CD14-positive monocyte (primary cell): ENCODE measurements at regions not wholly inside any gene's neighbourhood (a gene's known extent, or its start where the extent isn't known, plus 50 kb on each side); places are given as distances from the start of the nearest gene placed in this dataset.

Experiments
- DNase-seq, 3 donors: peaks; one replicate each; pipeline ENCODE4 v3.0.0-alpha.2; 2011 to 2022
- H2AFZ ChIP-seq: 2 replicates; pipeline ENCODE4 v1.6.0; 2012; ENCODE audit warnings: mild to moderate bottlenecking, low read depth, low read length, inconsistent platforms; ENCODE audit not compliant: insufficient read depth, poor library complexity, severe bottlenecking
- H3K27ac ChIP-seq, 2 donors: 1 replicate in 1 of 2; 2 replicates in 1 of 2; pipeline ENCODE4 v1.5.1; 2012 to 2013; ENCODE audit warnings: low read length in 2 of 2, control low read depth in 1 of 2, inconsistent platforms in 1 of 2, low read depth in 1 of 2, mild to moderate bottlenecking in 1 of 2
- H3K27me3 ChIP-seq, 2 donors: one replicate each; pipeline versions ENCODE4 v1.6.0 to v1.6.1; 2011 to 2013; ENCODE audit warnings: low read length in 2 of 2; ENCODE audit not compliant: control insufficient read depth in 2 of 2, insufficient read depth in 2 of 2
- H3K36me3 ChIP-seq, 2 donors: replicated peaks in 1 of 2; 1 replicate in 1 of 2; 2 replicates in 1 of 2; pipeline versions ENCODE4 v1.5.1 to v1.6.1; 2012 to 2013; ENCODE audit warnings: low read length in 2 of 2, control low read depth in 1 of 2, inconsistent platforms in 1 of 2, mild to moderate bottlenecking in 1 of 2; ENCODE audit not compliant: insufficient read depth in 2 of 2, control insufficient read depth in 1 of 2
- H3K4me1 ChIP-seq, 2 donors: 1 replicate in 1 of 2; 2 replicates in 1 of 2; pipeline versions ENCODE4 v1.5.1 to v1.6.1; 2012 to 2013; ENCODE audit warnings: low read length in 2 of 2, control low read depth in 1 of 2, inconsistent platforms in 1 of 2, mild to moderate bottlenecking in 1 of 2, moderate library complexity in 1 of 2; ENCODE audit not compliant: insufficient read depth in 2 of 2, control insufficient read depth in 1 of 2
- H3K4me2 ChIP-seq: replicated peaks from 2 replicates; pipeline ENCODE3; 2012; ENCODE audit warnings: low read length, moderate library complexity, mild to moderate bottlenecking; ENCODE audit not compliant: poor library complexity, severe bottlenecking; ENCODE audit errors: extremely low read depth
- H3K4me3 ChIP-seq, 3 experiments: fragments of 200-600 bp in 1 of 3; sonication (generic) in 1 of 3; replicated peaks in 1 of 3; 1 replicate in 2 of 3; 2 replicates in 1 of 3; pipeline ENCODE4 v1.5.1; 2011 to 2013; ENCODE audit warnings: low read length in 3 of 3, mild to moderate bottlenecking in 3 of 3, control low read depth in 2 of 3, low read depth in 2 of 3, inconsistent platforms in 1 of 3, moderate library complexity in 1 of 3
- H3K79me2 ChIP-seq: 2 replicates; pipeline ENCODE4 v1.6.0; 2012; ENCODE audit warnings: mild to moderate bottlenecking, control low read depth, inconsistent platforms, low read length, moderate library complexity; ENCODE audit not compliant: insufficient read depth
- H3K9ac ChIP-seq: 2 replicates; pipeline ENCODE4 v1.6.0; 2017; ENCODE audit warnings: low read length, mild to moderate bottlenecking; ENCODE audit not compliant: insufficient read depth, poor library complexity, severe bottlenecking
- H3K9me3 ChIP-seq, 2 donors: replicated peaks in 1 of 2; 1 replicate in 1 of 2; 2 replicates in 1 of 2; pipeline versions ENCODE4 v1.5.1 to v1.6.1; 2012 to 2013; ENCODE audit warnings: low read length in 2 of 2, control low read depth in 1 of 2; ENCODE audit not compliant: control insufficient read depth in 1 of 2, insufficient read depth in 1 of 2
- H4K20me1 ChIP-seq: 2 replicates; pipeline ENCODE4 v1.6.0; 2012; ENCODE audit warnings: mild to moderate bottlenecking, low read length, control low read depth, moderate library complexity; ENCODE audit not compliant: insufficient read depth
- H3K27ac Mint-ChIP-seq, 7 donors: one replicate each; pipeline ENCODE4 v1.8.0; 2020; ENCODE audit warnings: mild to moderate bottlenecking in 7 of 7, mixed read lengths in 7 of 7, moderate library complexity in 6 of 7, inconsistent platforms in 2 of 7
- H3K27me3 Mint-ChIP-seq, 3 donors: one replicate each; pipeline ENCODE4 v1.8.0; 2021 to 2022; ENCODE audit warnings: low read depth in 3 of 3, mild to moderate bottlenecking in 3 of 3, mixed read lengths in 3 of 3, moderate library complexity in 3 of 3, inconsistent platforms in 1 of 3
- H3K36me3 Mint-ChIP-seq, 2 donors: one replicate each; pipeline ENCODE4 v1.8.0; 2020; ENCODE audit warnings: mixed read lengths in 2 of 2, inconsistent platforms in 1 of 2, mild to moderate bottlenecking in 1 of 2
- H3K4me1 Mint-ChIP-seq: one replicate; pipeline ENCODE4 v1.8.0; 2020; ENCODE audit warnings: mild to moderate bottlenecking, mixed read lengths
- H3K4me3 Mint-ChIP-seq, 2 donors: one replicate each; pipeline ENCODE4 v1.8.0; 2020; ENCODE audit warnings: mild to moderate bottlenecking in 2 of 2, mixed read lengths in 2 of 2, moderate library complexity in 1 of 2
- H3K9me3 Mint-ChIP-seq, 7 donors: one replicate each; pipeline ENCODE4 v1.8.0; 2020 to 2022; ENCODE audit warnings: mixed read lengths in 7 of 7, mild to moderate bottlenecking in 6 of 7, moderate library complexity in 6 of 7, inconsistent platforms in 2 of 7
- CTCF ChIP-seq: fragments of 200-600 bp; IDR thresholded peaks from one replicate; pipeline ENCODE4 v1.8.0; 2022; ENCODE audit warnings: antibody characterized with exemption, mild to moderate bottlenecking
- WGBS: methylation state at CpG from one replicate; pipeline ENCODE4 v1.1.5; 2013; ENCODE audit warnings: missing lambda C conversion rate; ENCODE audit not compliant: insufficient coverage; 5-methylcytosine and 5-hydroxymethylcytosine counted together
- intact Hi-C, 2 donors: fragments of 100-400 bp; cut with micrococcal nuclease; formaldehyde crosslinking; loops; one replicate each; pipeline versions ENCODE4 v1.15.0 to v1.15.1; 2023

GRCh38 chr18:32877371-32877770, 104.5 kb upstream of the KLHL14 start:
- no peak for DNase-seq
- Mint-ChIP-seq H3K9me3 (peaks cover 0 to 3% (median 1%) of the 10 kb centered on the region in 7 donors), H3K27ac (no peak overlapping the region), H3K4me3 (no peak overlapping the region), H3K36me3 (no peaks in the 10 kb centered on the region), H3K4me1 (no peaks in the 10 kb centered on the region), H3K27me3 (peaks cover 0 to 2% (median 0%) of the 10 kb centered on the region in 3 donors)
- Histone ChIP-seq H2AFZ (no peak overlapping the region), H3K27ac (no peak overlapping the region), H4K20me1 (no peaks in the 10 kb centered on the region), H3K79me2 (no peaks in the 10 kb centered on the region), H3K27me3 (no peaks in the 10 kb centered on the region), H3K4me1 (no peaks in the 10 kb centered on the region), H3K4me2 (no peak overlapping the region), H3K4me3 (no peak overlapping the region), H3K9me3 (no peaks in the 10 kb centered on the region), H3K9ac (no peak overlapping the region), H3K36me3 (no peaks in the 10 kb centered on the region)
- 100% methylated on average over 1 of the region's 5 CpGs for WGBS
- intact Hi-C loops, result no loop called here
- no peak for TF ChIP-seq CTCF

GRCh38 chr18:32875625-32876024, 102.8 kb upstream of the KLHL14 start:
- no peaks in the 10 kb centered on the region for H3K36me3 Mint-ChIP-seq
- H3K4me3 Mint-ChIP-seq, result no peak overlapping the region
- Histone ChIP-seq H3K27ac (no peak overlapping the region), H4K20me1 (no peaks in the 10 kb centered on the region), H2AFZ (no peak overlapping the region), H3K79me2 (no peaks in the 10 kb centered on the region), H3K9ac (no peak overlapping the region), H3K4me2 (no peak overlapping the region), H3K27me3 (no peaks in the 10 kb centered on the region), H3K9me3 (no peaks in the 10 kb centered on the region), H3K4me1 (no peaks in the 10 kb centered on the region), H3K4me3 (no peak overlapping the region), H3K36me3 (no peaks in the 10 kb centered on the region)
- peaks cover 0 to 3% (median 1%) of the 10 kb centered on the region in 7 donors for H3K9me3 Mint-ChIP-seq
- H3K27me3 Mint-ChIP-seq, result peaks cover 0 to 2% (median 0%) of the 10 kb centered on the region in 3 donors
- no peaks in the 10 kb centered on the region for H3K4me1 Mint-ChIP-seq
- H3K27ac Mint-ChIP-seq, result no peak overlapping the region
- intact Hi-C loops, result no loop called here
- TF ChIP-seq CTCF, result no peak
- DNase-seq, result no peak
- no CpG with 5 or more reads among the region's 1 CpG for whole genome bisulfite sequencing
